Glutamatergic neuron (in vitro differentiated cells): ENCODE measurements at regions not wholly inside any gene's neighbourhood (a gene's known extent, or its start where the extent isn't known, plus 50 kb on each side); places are given as distances from the start of the nearest gene placed in this dataset.

ENCODE experiments used
- DNase-seq: peaks from one replicate; pipeline ENCODE4 v3.0.0; 2022
- H3K27ac Mint-ChIP-seq: one replicate; pipeline ENCODE4 v1.8.0; 2020; ENCODE audit warnings: mild to moderate bottlenecking, mixed read lengths, inconsistent platforms; ENCODE audit not compliant: unreplicated experiment
- H3K27me3 Mint-ChIP-seq: one replicate; pipeline ENCODE4 v1.8.0; 2020; ENCODE audit warnings: mild to moderate bottlenecking, moderate library complexity, mixed read lengths, inconsistent platforms; ENCODE audit not compliant: unreplicated experiment
- H3K36me3 Mint-ChIP-seq: one replicate; pipeline ENCODE4 v1.8.0; 2020; ENCODE audit warnings: mild to moderate bottlenecking, mixed read lengths, inconsistent platforms; ENCODE audit not compliant: unreplicated experiment
- H3K4me1 Mint-ChIP-seq: one replicate; pipeline ENCODE4 v1.8.0; 2020; ENCODE audit warnings: mild to moderate bottlenecking, low read depth, mixed read lengths, inconsistent platforms; ENCODE audit not compliant: unreplicated experiment
- H3K4me3 Mint-ChIP-seq: one replicate; pipeline ENCODE4 v1.8.0; 2020; ENCODE audit warnings: mild to moderate bottlenecking, mixed read lengths, inconsistent platforms; ENCODE audit not compliant: unreplicated experiment
- H3K9me3 Mint-ChIP-seq: one replicate; pipeline ENCODE4 v1.8.0; 2020; ENCODE audit warnings: mild to moderate bottlenecking, moderate library complexity, mixed read lengths, inconsistent platforms; ENCODE audit not compliant: unreplicated experiment
- CTCF ChIP-seq: fragments of 200-600 bp; sonication (generic); IDR thresholded peaks from one replicate; pipeline ENCODE4 v1.5.0; 2021; ENCODE audit not compliant: partially characterized antibody, unreplicated experiment

GRCh38 chr9:36484124-36484523 lies 84.1 kb upstream of the RNF38 start:
- H3K27me3 Mint-ChIP-seq = peaks cover 10% of the 10 kb centered on the region
- no peak overlapping the region for H3K27ac Mint-ChIP-seq
- peaks cover 19% of the 10 kb centered on the region for H3K4me1 Mint-ChIP-seq

GRCh38 chr9:36479101-36479500 lies 79.0 kb upstream of the RNF38 start:
- no peak for TF ChIP-seq CTCF
- no peak for DNase-seq
- Mint-ChIP-seq H3K4me3 (no peak overlapping the region), H3K9me3 (no peaks in the 10 kb centered on the region), H3K36me3 (no peaks in the 10 kb centered on the region), H3K4me1 (peaks cover 7% of the 10 kb centered on the region), H3K27ac (no peak overlapping the region), H3K27me3 (no peaks in the 10 kb centered on the region)

More at GRCh38 chr9:36484124-36484523, 84.1 kb upstream of the RNF38 start:
- H3K9me3 Mint-ChIP-seq = peaks cover 6% of the 10 kb centered on the region
- no peak for TF ChIP-seq CTCF
- no peak overlapping the region for H3K4me3 Mint-ChIP-seq
- H3K36me3 Mint-ChIP-seq = no peaks in the 10 kb centered on the region
- no peak for DNase-seq

GRCh38 chr9:36471359-36471758 lies 71.3 kb upstream of the RNF38 start:
- Mint-ChIP-seq H3K27me3 (no peaks in the 10 kb centered on the region), H3K36me3 (no peaks in the 10 kb centered on the region), H3K27ac (no peak overlapping the region), H3K4me3 (no peak overlapping the region), H3K9me3 (no peaks in the 10 kb centered on the region), H3K4me1 (peaks cover 3% of the 10 kb centered on the region)
- TF ChIP-seq CTCF = no peak
- no peak for DNase-seq

GRCh38 chr9:36470643-36471290 lies 70.7 kb upstream of the RNF38 start:
- Mint-ChIP-seq H3K27ac (no peak overlapping the region), H3K36me3 (no peaks in the 10 kb centered on the region), H3K27me3 (no peaks in the 10 kb centered on the region), H3K4me1 (peaks cover 3% of the 10 kb centered on the region), H3K9me3 (no peaks in the 10 kb centered on the region), H3K4me3 (no peak overlapping the region)
- no peak for DNase-seq
- TF ChIP-seq CTCF = no peak

GRCh38 chr9:36463467-36463866 lies 63.4 kb upstream of the RNF38 start:
- no peak overlapping the region for H3K27ac Mint-ChIP-seq
- H3K36me3 Mint-ChIP-seq = no peaks in the 10 kb centered on the region
- no peaks in the 10 kb centered on the region for H3K9me3 Mint-ChIP-seq
- peaks cover 1% of the 10 kb centered on the region for H3K27me3 Mint-ChIP-seq
- H3K4me1 Mint-ChIP-seq = no peaks in the 10 kb centered on the region
- TF ChIP-seq CTCF = no peak
- H3K4me3 Mint-ChIP-seq = no peak overlapping the region
- DNase-seq = no peak
